Fibroblast of lung (primary cell): ENCODE measurements at regions not wholly inside any gene's neighbourhood (a gene's known extent, or its start where the extent isn't known, plus 50 kb on each side); places are given as distances from the start of the nearest gene placed in this dataset.

Experiments
- CTCF ChIP-seq, 2 donors: IDR thresholded peaks in 1 of 2; conservative IDR thresholded peaks in 1 of 2; 1 replicate in 1 of 2; 2 replicates in 1 of 2; pipeline ENCODE4 v1.5.1; 2011 to 2012; ENCODE audit warnings: low read length in 2 of 2, control low read depth in 1 of 2, inconsistent platforms in 1 of 2, low read depth in 1 of 2, mild to moderate bottlenecking in 1 of 2
- EZH2 ChIP-seq: IDR thresholded peaks from 2 replicates; pipeline ENCODE4 v1.5.1; 2012; ENCODE audit warnings: low read length, control low read depth, mild to moderate bottlenecking; ENCODE audit errors: missing control alignments

GRCh38 chr2:58870704-58871103, 629.6 kb upstream of the FANCL start:
- TF ChIP-seq CTCF (conservative IDR thresholded peaks at IDR 0.05 in 1 of 2, IDR thresholded peaks at IDR 0.05 in 1 of 2; ENCODE audit: low read depth in 1 of 2, low read length in 2 of 2) (no peak), EZH2 (no peak)
